RKO (cell line): ENCODE measurements at regions not wholly inside any gene's neighbourhood (a gene's known extent, or its start where the extent isn't known, plus 50 kb on each side); places are given as distances from the start of the nearest gene placed in this dataset.

Experiments used
- DNase-seq: peaks from one replicate; pipeline ENCODE4 v3.0.0-alpha.2; 2016; ENCODE audit warnings: low spot score

GRCh38 chr5:56346044-56346710 lies 113.0 kb upstream of the ANKRD55 start:
- DNase-seq: no peak

- no peak for DNase-seq
Observed at GRCh38 chr5:56345352-56345751, 112.2 kb upstream of the ANKRD55 start.

- DNase-seq: no peak
Observed at GRCh38 chr5:56344594-56344993, 111.5 kb upstream of the ANKRD55 start.

GRCh38 chr5:56343988-56344387 lies 110.9 kb upstream of the ANKRD55 start:
- no peak for DNase-seq

- no peak for DNase-seq
Observed at GRCh38 chr5:56342616-56343015, 109.5 kb upstream of the ANKRD55 start.

GRCh38 chr5:56340196-56340980 lies 107.3 kb upstream of the ANKRD55 start:
- DNase-seq: no peak

- no peak for DNase-seq
Observed at GRCh38 chr5:56339732-56340131, 106.6 kb upstream of the ANKRD55 start.

GRCh38 chr5:56337715-56338319 lies 104.7 kb upstream of the ANKRD55 start:
- DNase-seq: no peak

GRCh38 chr5:56335212-56335611 lies 102.1 kb upstream of the ANKRD55 start:
- DNase-seq: no peak

GRCh38 chr5:56330806-56331205 lies 97.7 kb upstream of the ANKRD55 start:
- no peak for DNase-seq

GRCh38 chr5:56330167-56330566 lies 97.0 kb upstream of the ANKRD55 start:
- no peak for DNase-seq

GRCh38 chr5:56329652-56330051 lies 96.5 kb upstream of the ANKRD55 start:
- DNase-seq: no peak

- DNase-seq: no peak
Observed at GRCh38 chr5:56328753-56329560, 95.8 kb upstream of the ANKRD55 start.

GRCh38 chr5:56327809-56328208 lies 94.7 kb upstream of the ANKRD55 start:
- no peak for DNase-seq

GRCh38 chr5:56326770-56327169 lies 93.6 kb upstream of the ANKRD55 start:
- no peak for DNase-seq

GRCh38 chr5:56326116-56326515 lies 93.0 kb upstream of the ANKRD55 start:
- no peak for DNase-seq

GRCh38 chr5:56325039-56325438 lies 91.9 kb upstream of the ANKRD55 start:
- no peak for DNase-seq

GRCh38 chr5:56323505-56323904 lies 90.4 kb upstream of the ANKRD55 start:
- no peak for DNase-seq

- no peak for DNase-seq
Observed at GRCh38 chr5:56322592-56322991, 89.5 kb upstream of the ANKRD55 start.

- DNase-seq: no peak
Observed at GRCh38 chr5:56321236-56321881, 88.2 kb upstream of the ANKRD55 start.

GRCh38 chr5:56320686-56321085 lies 87.6 kb upstream of the ANKRD55 start:
- DNase-seq: no peak
